ENCODE measurements at regions not wholly inside any gene's neighbourhood (a gene's known extent, or its start where the extent isn't known, plus 50 kb on each side); places are given as distances from the start of the nearest gene placed in this dataset.
"Not testable (repeated sequence)": the region's sequence is repeated elsewhere in the genome, so short reads cannot be mapped to it uniquely, and the experiment has no call there.

DNA sequence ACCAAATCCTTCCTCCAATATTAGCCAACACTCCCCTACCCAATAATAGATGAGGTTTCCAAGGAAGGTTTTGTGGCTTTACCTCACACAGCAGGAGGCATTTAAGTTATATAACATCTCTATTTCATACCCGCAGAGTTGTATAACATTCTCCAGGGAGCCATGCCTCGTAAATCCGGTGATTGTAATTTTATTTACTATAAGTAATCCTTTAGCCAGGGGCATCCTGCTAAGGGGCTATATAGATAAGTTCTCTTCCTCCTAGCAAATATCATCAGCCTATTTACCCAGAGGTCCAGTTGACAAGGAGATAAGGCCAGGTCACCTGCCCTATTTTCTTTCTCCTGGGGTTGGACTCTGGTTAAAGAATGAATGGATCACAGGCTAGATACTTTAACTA lies 2051.0 kb downstream of the EFNA5 start:
- DNase-seq, result no peak

DNA sequence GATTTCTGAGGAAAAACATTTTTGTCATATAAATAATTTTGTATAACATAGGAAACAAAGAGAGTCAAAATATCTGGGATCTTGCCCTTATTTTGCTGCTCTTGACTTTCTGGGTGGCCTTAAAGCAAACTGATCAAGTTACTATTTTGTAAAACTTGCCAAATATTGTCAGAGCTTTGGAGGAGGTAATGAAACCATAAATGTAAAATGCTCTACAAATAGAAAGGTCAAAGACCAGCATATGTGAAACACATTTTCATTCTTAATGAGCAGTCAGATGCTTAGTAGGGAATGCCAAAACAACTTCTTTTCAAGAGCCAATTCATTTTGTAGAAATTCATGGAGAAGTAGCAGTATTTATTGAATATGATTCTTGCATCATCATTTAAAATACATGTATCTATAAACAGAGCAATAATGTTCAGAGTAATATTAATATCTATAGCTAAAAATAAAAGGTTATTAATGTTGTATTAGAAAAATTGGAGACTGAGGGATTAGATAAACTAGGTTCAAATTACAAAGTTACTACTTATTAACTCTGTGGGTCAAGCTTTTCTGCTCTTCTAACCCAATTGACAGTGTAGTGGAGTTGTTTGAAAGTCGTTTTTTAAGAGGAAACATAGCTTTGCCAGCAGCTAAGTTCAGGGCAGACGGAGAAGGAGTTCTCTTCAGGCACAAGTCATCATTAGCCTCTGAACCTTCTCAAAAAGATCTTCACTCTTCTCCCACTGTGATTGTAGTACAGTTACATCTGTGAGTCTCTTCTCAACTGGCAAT lies 2053.1 kb downstream of the EFNA5 start:
- no peak for DNase-seq

DNA sequence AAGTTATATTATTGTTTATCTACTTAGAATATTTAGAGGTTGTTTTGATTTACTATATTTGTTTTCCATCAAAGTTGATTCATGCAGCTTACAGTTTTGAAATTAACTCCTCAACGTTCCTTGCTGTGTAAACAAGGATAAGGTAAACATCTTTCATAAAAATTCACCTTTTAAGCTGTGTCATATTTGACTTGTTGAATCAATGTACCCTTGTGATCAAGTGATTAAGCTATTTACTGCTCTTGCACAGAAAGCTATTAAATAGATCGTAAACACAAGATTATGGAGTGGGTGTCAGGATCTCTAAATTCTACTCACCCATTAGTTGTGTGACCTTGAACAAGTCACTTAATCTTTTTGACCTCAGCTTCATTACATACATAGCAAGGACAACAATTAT lies 2054.0 kb upstream of the NUDT12 start:
- DNase-seq, result no peak

DNA sequence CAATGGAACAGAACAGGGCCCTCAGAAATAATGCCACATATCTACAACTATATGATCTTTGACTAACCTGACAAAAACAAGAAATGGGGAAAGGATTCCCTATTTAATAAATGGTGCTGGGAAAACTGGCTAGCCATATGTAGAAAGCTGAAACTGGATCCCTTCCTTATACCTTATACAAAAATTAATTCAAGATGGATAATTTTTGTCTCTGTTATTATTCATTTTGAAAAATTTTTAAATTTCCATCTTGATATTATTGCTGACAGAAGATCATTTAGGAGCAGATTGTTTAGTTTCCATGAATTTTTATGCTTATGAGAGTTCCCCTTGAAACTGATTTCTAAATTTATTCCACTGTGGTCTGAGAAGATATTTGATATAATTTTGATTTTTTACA lies 2039.8 kb upstream of the NUDT12 start:
- DNase-seq, result not testable (repeated sequence)

DNA sequence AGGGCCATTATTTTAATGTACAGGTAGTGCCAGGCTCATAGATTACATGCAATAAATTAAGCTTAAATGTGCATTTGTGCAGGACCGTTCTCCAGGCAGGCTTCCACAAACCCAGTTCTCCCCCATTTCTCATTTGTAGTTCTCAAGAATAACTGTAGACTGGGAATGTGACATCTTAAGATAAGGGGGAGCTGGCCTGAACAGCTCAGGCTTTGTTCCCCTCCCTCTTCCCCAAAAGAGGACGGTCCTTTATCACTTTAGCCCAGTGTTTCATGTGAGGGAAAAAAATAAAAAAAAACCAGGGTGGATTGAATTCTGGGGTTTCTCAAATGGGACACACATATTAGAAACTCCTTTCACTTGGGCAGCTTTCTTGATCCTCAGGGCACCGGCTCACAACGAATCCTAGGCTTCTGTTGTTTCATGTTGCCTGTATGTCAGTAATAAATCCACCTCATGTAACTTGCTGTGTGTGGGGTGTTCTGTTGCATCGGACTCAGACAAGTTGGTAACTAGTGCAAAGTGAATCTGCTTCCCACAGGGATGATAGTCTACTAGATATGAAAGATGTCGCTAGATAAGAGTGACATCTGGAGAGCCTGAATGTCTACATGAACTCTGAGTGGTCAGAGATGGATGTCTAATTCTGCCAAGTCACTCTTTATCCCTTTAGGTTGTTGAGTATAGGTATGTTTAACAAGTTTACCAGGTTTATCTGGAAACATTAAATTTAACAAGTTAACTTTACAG lies 2030.6 kb upstream of the NUDT12 start:
- DNase-seq, result no peak

DNA sequence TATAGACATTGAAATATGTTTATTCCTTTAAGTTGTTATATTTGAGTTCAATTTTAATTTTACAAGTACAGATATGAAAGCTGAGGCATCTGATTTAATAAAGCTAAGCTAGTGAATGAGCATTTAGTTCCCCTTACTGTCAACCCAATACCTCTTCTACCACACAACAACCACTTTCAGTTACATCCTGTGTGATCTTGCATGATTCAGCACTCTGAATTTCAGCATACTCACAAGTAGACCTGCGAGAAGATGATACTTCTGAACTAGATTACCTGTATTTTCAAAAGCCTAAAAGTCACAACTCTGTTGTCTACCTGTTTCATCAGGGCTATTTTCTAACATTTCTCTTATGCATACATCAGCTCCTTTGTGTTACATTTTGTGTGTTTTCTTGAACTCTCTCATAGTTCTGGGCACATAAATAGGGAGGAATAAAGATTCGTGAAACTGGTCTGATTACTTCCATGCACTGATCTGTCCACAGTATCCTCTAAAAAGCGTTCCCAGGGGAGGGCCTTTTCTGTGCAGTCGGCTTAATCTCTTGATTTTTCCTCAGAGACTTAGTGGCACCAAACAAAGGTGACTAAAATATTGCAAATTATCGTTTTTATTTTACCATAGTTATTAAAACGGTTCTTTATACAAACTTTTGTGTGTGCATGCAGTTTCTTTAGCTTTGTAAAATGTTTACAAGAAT lies 2025.5 kb upstream of the NUDT12 start:
- no peak for DNase-seq

DNA sequence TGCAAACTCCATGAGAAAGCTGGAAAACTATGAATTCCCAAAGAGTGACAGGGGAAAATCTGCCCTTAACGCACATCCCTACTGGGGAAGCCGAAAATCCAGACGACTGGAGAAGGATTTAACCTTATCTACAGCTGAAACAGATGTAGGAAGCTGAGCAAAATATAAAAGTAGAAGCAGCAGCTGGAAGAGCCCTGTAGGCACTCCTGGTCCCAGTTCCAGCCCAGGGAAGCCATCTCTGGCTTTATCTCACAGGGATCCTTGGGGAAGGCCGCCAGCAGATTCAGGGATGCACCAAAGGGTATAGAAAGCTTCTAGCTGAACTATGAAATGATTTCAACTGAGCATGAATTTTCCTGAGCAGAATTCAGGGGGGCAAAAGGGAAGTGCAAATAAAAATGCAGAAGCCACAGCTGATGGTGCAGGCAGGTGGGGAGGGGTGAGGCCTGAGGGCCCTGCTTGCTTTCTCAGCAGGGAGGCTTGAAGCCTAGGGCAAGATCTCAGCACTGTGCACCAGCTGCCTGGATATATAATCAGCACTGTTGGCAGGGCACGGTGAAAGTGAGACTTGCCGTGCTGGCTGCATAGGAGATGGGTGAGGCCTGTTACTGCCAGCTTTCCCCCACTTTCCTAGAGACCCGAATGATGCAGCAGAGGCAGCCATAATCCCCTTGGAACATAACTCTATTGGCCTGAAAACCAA lies 2019.5 kb upstream of the NUDT12 start:
- no peak for DNase-seq

DNA sequence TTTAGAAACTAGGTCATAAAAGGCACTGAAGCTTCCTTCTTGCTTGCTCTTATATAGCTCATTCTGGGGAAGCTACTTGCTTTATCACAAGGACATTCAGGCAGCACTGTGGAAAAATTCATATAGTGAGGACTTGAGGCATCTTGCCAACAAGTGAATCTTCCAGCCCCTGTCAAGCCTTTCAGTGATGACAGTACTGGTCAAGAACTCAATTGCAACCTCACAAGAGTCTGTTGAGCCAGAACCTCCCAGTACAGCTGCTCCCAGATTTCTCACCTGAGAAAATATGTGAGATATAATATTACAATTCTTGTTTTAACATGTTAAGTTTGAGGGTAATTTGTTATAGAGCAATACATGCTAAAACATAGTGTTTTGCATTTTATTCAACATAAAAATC lies 2011.0 kb upstream of the NUDT12 start:
- no peak for DNase-seq

DNA sequence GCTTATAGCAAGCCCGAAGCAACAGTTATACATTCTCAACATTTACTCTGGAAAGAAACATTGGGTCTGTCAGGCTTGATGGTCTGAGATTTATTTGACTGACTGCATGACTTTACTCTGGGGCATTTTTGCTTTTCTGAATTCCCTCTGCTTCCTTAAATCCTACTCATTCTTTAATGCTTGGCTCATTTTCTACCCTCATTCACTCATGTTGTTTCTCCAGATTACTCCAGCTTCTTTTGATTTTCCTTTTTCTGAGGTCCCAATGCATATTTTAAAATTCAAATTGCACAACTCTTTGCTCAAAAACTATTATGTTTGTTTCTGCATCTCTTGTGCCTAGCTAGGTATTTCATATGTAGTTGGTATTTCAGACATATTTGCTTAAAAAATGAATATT lies 2002.9 kb upstream of the NUDT12 start:
- no peak for DNase-seq

DNA sequence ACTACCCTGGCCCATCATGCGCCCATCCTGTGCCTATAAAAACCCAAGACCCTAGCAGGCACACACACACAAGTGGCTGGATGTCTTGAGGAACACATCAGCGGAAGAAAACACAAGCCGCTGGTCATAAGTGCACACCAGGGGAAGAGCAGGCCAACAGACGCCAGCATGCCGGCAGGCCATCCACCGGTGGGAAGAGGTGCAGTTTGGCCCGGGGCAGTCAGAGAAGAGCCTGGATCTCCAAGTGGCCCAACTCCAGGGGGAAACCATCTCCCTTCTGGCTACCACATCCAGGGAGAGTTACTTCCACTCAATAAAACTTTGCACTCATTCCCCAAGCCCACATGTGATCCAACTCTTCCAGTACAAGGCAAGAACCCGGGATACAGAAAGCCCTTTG lies 2001.3 kb upstream of the NUDT12 start:
- no peak for DNase-seq

DNA sequence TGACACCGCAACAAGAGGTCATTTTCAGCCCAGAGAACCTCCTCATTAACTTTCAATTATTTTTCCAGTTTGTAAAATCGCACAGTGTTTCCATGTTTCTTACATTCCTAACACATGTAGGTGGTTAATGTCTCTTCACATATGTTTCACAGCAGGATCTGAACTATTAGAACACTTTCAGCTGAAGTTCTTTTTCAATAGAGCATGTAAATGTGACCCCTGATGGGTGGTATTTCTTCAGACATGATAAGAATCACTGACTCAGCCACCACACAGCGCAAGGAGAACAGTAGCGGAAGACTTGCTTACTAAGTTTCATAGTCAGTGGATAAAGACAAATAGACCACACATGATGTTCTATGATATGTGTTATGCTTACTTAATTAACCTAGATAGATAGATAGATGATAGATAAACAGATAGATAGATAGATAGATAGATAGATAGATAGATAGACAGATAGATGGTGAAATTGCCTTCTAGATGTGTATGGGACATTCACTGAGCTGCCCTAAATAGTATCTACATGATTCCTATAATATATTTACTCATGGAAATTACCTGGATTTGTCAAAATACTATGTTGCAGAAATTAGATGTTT lies 1992.1 kb upstream of the NUDT12 start:
- DNase-seq, result no peak

DNA sequence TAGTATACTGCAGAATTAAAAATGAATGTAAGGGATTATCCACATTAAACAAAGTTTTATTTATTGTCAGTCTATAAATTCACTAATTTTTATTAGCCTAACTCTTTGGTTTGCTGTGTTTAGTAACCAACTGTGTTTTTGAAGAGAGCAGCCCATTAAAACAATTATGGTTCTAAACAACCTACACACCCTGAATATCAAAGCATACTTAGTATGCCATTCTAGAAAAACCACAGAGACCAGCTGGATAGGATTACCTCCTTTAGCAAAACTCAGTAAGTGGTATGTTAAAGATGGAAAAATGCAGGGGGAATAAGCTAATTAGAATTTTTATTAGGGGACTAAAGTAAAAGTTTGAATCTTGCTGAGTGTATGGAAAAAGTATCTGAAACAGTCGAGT lies 1981.7 kb upstream of the NUDT12 start:
- DNase-seq, result no peak

DNA sequence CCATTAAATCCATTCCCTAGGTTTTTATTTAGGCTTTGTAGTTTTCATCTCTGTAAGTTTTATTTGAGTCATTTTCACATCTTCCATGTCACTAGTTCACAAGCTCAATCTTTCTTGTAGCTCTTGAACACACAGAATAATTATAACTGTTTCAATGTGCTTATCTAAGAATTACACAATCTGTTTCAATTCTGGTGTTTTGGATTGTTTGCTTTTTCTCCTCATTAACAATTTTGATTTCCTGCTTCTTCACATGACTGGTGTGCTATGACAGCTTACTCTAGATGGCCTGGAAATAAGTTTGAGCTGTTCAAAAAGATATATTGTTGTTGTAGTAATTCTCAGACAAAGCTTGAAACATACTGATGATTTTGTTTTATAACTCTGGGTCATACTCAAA lies 1974.1 kb upstream of the NUDT12 start:
- DNase-seq, result no peak

DNA sequence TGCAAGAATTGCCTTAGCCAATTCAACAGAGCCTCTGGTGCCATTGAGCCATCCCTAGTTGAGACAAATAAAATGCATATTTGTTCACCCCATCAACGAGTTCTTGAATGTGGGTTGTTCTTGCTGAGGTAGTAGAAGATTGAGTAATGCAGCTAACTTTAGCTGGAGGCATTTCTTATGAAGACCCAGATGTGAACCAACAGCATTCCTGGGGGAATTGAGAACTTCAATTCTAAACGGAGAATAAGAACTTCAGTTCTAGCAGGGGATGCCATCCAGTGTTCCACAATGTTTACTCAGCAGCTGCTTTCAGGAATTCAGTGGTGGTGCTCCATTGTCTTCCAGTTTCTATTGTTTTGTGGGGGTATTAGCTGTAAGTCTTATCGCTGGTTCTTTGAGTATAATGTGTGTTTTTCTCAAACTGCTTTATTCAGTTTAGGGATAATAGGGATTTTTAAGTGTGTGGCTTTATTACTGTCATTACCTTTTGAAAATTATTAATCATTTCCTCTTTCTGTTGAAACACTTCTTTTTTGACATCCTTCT lies 1968.2 kb upstream of the NUDT12 start:
- no peak for DNase-seq

DNA sequence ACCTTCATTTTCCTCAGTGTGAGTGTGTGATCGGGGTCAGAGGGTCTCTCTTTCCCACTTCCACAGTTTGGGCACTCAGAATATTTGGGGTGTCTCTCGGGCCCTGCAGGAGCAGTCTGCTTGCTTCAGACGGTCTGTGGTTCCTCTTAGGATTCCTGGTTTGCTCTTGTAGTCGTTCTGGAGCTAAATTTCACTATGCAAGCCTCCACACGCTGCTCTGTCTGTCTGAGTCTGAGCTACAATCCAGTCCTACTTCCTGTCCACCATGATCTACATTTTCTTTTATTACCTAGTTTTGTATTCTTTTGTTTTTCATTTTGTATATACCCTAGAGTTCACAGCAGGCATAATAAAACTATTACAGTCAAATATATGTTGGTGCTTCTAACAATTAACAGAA lies 1967.3 kb upstream of the NUDT12 start:
- DNase-seq, result no peak

DNA sequence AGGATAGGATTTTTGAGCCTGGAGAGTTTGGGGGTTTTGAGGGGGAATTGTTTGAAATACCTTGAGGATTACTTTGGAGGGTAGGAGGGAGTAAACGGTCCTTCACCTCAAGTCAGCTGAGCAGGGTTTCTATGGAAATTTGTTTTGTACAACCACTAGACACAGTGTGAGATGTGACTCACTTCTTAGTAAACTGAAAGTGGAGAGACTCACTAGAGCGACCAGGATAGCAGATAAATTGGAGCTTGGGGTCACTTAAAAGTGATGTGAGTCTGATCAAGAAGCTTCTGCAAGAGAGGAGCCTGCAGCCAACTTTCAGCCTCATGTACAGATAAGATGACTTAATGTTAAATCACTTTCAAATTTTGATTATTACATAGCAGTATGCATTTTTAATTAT lies 1945.9 kb upstream of the NUDT12 start:
- no peak for DNase-seq

DNA sequence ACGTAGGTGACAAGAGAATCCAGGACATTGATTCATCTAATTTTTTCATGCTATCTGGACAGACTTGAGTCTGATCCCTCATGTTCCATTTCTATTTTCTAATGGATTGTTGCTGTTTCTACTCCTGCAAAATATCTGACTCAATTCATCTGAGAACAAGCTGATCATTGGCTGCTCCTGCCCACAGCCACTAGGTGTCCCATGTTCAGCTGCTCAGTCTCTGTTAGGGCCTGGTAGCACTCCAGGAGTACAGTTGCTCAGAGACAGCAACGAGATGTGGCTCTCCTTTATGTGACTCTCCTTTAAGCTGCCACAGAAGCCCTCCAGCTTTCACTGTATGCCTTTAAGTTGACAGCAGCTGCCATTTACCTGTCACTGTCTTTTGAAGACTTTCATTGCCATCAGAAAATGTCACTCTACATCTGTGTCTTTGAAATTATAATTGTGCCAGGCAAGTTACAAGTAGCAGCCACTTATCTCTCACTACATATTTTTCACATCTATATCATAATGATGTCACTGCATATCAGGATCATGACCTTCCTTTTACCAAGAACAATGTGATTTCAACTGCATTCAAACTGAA lies 1944.2 kb upstream of the NUDT12 start:
- no peak for DNase-seq

DNA sequence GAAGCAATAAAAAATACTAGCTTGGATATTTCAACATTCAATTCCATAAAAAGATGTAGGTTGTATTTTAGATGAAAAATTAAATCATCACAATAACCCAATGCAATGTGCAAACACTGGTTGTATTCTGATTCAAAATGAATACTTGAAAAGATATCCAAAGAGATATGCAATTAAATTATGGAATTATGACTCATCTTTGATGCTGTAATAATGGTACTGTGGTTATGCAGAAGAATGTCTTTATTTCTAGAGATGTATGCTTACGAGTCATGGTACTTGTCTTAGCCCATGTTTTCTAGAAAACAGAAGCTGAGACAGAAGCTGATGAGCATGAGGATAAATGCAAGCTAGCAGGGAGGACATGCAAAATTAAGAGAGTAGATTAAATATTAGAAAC lies 1941.4 kb upstream of the NUDT12 start:
- no peak for DNase-seq

DNA sequence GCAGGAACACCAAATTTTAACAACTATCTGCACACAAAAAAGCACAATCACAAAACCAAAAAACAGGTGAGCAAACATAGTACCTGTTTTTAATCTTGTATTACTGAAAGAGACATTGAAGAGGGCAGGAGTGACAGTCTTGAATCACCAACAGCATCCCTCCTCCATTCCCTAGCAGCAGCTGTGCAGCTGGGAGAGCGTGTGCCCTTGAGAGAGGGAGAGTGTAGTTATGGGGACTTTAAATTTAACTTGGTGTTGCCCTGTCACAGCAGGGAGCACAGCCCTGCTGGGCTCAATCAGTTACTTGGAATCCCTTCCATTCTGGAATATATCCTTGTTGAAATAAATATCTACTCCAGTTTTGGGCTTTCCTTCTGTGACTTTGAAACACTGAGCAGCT lies 1938.7 kb upstream of the NUDT12 start:
- no peak for DNase-seq

DNA sequence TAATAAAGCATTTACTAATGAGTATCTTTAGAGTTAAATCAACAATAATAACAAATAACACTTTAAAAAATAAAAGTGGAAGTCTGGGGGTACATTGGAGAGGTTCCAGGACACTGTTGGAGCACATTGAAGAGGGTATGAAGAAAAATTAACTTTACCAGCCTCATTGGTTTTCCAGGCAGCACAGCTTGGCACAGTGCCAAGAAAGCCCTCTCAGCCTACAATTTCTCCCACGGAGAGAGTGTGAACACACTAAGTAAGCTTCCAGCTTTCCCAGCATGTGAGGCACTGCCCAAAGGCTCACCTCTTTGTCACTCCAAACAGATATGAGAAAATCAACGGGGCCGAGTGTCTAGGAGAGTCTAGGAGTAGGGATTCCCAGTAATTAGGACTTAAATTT lies 1912.8 kb upstream of the NUDT12 start:
- DNase-seq, result no peak

DNA sequence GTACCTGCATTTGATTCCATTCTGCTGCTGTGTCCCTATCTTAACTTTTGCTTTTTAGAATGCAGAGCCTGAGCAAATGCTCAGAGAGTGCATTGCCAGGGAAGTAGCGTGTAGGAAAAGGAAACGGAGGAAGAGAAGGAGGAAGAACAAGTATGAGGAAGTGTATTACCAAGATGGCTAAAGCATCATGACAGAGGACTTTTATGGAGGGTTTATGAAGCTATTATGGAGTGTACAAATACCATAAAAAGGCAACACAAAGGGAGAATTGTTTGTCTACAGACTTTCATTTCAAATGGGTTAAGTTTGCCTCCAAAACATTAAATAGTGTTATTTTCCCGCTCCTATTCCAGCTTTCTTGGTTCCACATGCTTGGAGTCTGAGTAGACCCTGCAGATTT lies 1899.8 kb upstream of the NUDT12 start:
- DNase-seq, result no peak

DNA sequence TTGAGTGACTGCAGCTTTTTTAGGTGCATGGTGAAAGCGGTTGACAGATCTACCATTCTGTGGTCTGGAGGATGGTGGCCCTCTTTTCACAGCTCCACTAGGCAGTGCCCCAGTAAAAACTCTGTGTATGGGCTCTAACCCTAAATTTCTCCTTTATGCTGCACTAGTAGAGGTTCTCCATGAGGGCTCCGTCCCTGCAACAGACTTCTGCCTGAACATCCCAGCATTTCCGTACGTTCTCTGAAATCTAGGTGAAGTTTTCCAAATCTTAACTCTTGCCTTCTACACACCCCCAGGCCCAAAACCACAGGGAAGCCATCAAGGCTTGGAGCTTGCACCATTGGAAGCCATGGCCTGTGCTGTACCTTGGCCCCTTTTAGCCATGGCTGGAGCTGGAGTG lies 1898.1 kb upstream of the NUDT12 start:
- DNase-seq, result no peak

Measured in 8988T (cell line).